ENCODE measurements at regions not wholly inside any gene's neighbourhood (a gene's known extent, or its start where the extent isn't known, plus 50 kb on each side); places are given as distances from the start of the nearest gene placed in this dataset.

- no peaks in the 10 kb centered on the region for H4K20me1 ChIP-seq (ENCODE audit: control insufficient read depth, insufficient read depth, insufficient read length)
- Mint-ChIP-seq H3K27ac (no peak overlapping the region; a peak in 1 of 7 replicates), H3K36me3 (ENCODE audit: insufficient read depth in 1 of 3, low read depth in 3 of 3) (peaks cover 0 to 7% (median 2%) of the 10 kb centered on the region in 3 experiments; a peak in 2 of 7 replicates), H3K4me3 (no peak overlapping the region), H3K27me3 (ENCODE audit: low read depth) (no peaks in the 10 kb centered on the region), H3K9me3 (peaks cover 0 to 7% of the 10 kb centered on the region in 2 experiments; a peak in 3 of 5 replicates), H3K4me1 (no peaks in the 10 kb centered on the region)
- H3K9ac ChIP-seq (ENCODE audit: extremely low read depth, insufficient read length, low read length): no peak overlapping the region
- H3K4ac ChIP-seq (ENCODE audit: low read depth, low read length): no peak overlapping the region
- peak; percentile 67 for TF ChIP-seq CTCF (conservative IDR thresholded peaks at IDR 0.05)
- no peak overlapping the region for H4K5ac ChIP-seq (ENCODE audit: insufficient read length, low read depth, low read length)
- H2BK12ac ChIP-seq (ENCODE audit: insufficient read length, low read depth, low read length): no peak overlapping the region
- WGBS (ENCODE audit: extremely low coverage, insufficient read length, low lambda C conversion rate): no CpG with 5 or more reads among the region's 2 CpGs
- H3K23me2 ChIP-seq (ENCODE audit: insufficient read length, low read depth, low read length, poor library complexity, severe bottlenecking): no peaks in the 10 kb centered on the region
- peak; percentile 51 for DNase-seq
- H3K79me2 ChIP-seq (ENCODE audit: insufficient read depth, low read length): no peaks in the 10 kb centered on the region
- no peak overlapping the region for H4K91ac ChIP-seq (ENCODE audit: insufficient read length, low read depth, low read length)
- H4K8ac ChIP-seq (replicated peaks; ENCODE audit: insufficient read length, low read depth, low read length): no peak overlapping the region
- no peak overlapping the region for H2AFZ ChIP-seq (ENCODE audit: low read length)
- no peaks in the 10 kb centered on the region for H3K27me3 ChIP-seq (ENCODE audit: insufficient read depth, low read length)
- H3K4me2 ChIP-seq (ENCODE audit: insufficient read depth, insufficient read length, low read length): no peak overlapping the region
- no peaks in the 10 kb centered on the region for H3K79me1 ChIP-seq (ENCODE audit: insufficient read depth, low read depth, low read length, poor library complexity, severe bottlenecking)
- no peak overlapping the region for H2BK15ac ChIP-seq (ENCODE audit: low read depth, low read length)
- no peak overlapping the region for H3K27ac ChIP-seq (ENCODE audit: insufficient read length, low read depth, low read length)
- H3K4me1 ChIP-seq (ENCODE audit: insufficient read depth, low read length): no peaks in the 10 kb centered on the region
- peak overlapping the region; percentile 48 for H3K18ac ChIP-seq (ENCODE audit: insufficient read length, low read depth, low read length)
- no peak overlapping the region for H3T11ph ChIP-seq (ENCODE audit: low read length)
- no peak overlapping the region for H2BK5ac ChIP-seq (ENCODE audit: insufficient read length, low read length)
- H3K14ac ChIP-seq (ENCODE audit: insufficient read depth, low read length): no peak overlapping the region; the same call in 1 of the 2 replicates
- H3K9me3 ChIP-seq (ENCODE audit: control insufficient read depth, low read depth, low read length): no peaks in the 10 kb centered on the region
- no peak overlapping the region for H2BK20ac ChIP-seq (ENCODE audit: low read depth, low read length, poor library complexity, severe bottlenecking)
- no peak overlapping the region for H3K23ac ChIP-seq (ENCODE audit: insufficient read length, low read depth, low read length)
- no peak overlapping the region for H3K56ac ChIP-seq (ENCODE audit: insufficient read length, low read depth, low read length)
- no peak overlapping the region for H2AK5ac ChIP-seq (ENCODE audit: insufficient read length, low read length)
- no peak overlapping the region for H2BK120ac ChIP-seq (ENCODE audit: low read depth, low read length, poor library complexity, severe bottlenecking)
Observed at GRCh38 chr4:117447925-117448324, 362.5 kb upstream of the TRAM1L1 start.

Measured in H9 (cell line).